CD4-positive, alpha-beta memory T cell (primary cell): ENCODE measurements at regions not wholly inside any gene's neighbourhood (a gene's known extent, or its start where the extent isn't known, plus 50 kb on each side); places are given as distances from the start of the nearest gene placed in this dataset.
"Not testable (repeated sequence)": the region's sequence is repeated elsewhere in the genome, so short reads cannot be mapped to it uniquely, and the experiment has no call there.

ENCODE experiments used
- CTCF ChIA-PET: fragments of 350-600 bp; sonication (Branson Sonifier 250); formaldehyde crosslinking; loops from one replicate; lab custom pipeline; 2021; ENCODE audit warnings: inconsistent platforms; ENCODE audit not compliant: partially characterized antibody; lab: Charles Lee
- POLR2A ChIA-PET: fragments of 350-600 bp; sonication (Branson Sonifier 250); formaldehyde crosslinking; loops from one replicate; lab custom pipeline; 2021; ENCODE audit not compliant: partially characterized antibody; lab: Charles Lee
- DNase-seq, 5 donors: peaks; one replicate each; pipeline versions ENCODE4 v3.0.0 to v3.0.0-alpha.2; 2020 to 2022; ENCODE audit warnings: mixed read lengths in 1 of 5
- H3K27ac ChIP-seq: one replicate; pipeline ENCODE4 v1.7.0; 2013; ENCODE audit warnings: low read depth, low read length
- H3K27me3 ChIP-seq: 2 replicates; pipeline ENCODE4 v1.7.0; 2013; ENCODE audit warnings: mild to moderate bottlenecking, low read length, moderate library complexity; ENCODE audit not compliant: insufficient read depth
- H3K36me3 ChIP-seq: 2 replicates; pipeline ENCODE4 v1.7.0; 2013; ENCODE audit warnings: mild to moderate bottlenecking, low read length, moderate library complexity; ENCODE audit not compliant: insufficient read depth
- H3K4me1 ChIP-seq: 2 replicates; pipeline ENCODE4 v1.7.0; 2013; ENCODE audit warnings: mild to moderate bottlenecking, low read length, moderate library complexity; ENCODE audit not compliant: insufficient read depth
- H3K4me3 ChIP-seq, 2 donors: one replicate each; pipeline ENCODE4 v1.7.0; 2013; ENCODE audit warnings: low read length in 2 of 2, mild to moderate bottlenecking in 1 of 2
- H3K9me3 ChIP-seq, 2 donors: one replicate each; pipeline ENCODE4 v1.7.0; 2013; ENCODE audit warnings: low read length in 2 of 2, control low read depth in 1 of 2; ENCODE audit not compliant: control insufficient read depth in 1 of 2
- H3K27ac Mint-ChIP-seq, 7 donors: one replicate each; pipeline ENCODE4 v1.8.0; 2020 to 2021; ENCODE audit warnings: mixed read lengths in 7 of 7, mild to moderate bottlenecking in 6 of 7, inconsistent platforms in 3 of 7, moderate library complexity in 3 of 7
- H3K27me3 Mint-ChIP-seq, 2 donors: one replicate each; pipeline ENCODE4 v1.8.0; 2020 to 2021; ENCODE audit warnings: mixed read lengths in 2 of 2
- H3K36me3 Mint-ChIP-seq, 2 donors: one replicate each; pipeline ENCODE4 v1.8.0; 2020 to 2021; ENCODE audit warnings: mixed read lengths in 2 of 2, inconsistent platforms in 1 of 2, mild to moderate bottlenecking in 1 of 2
- H3K4me1 Mint-ChIP-seq, 4 donors: one replicate each; pipeline ENCODE4 v1.8.0; 2020 to 2021; ENCODE audit warnings: mixed read lengths in 4 of 4, mild to moderate bottlenecking in 1 of 4
- H3K4me3 Mint-ChIP-seq, 8 donors: one replicate each; pipeline ENCODE4 v1.8.0; 2020 to 2021; ENCODE audit warnings: mixed read lengths in 8 of 8, mild to moderate bottlenecking in 7 of 8, moderate library complexity in 6 of 8, inconsistent platforms in 3 of 8
- H3K9me3 Mint-ChIP-seq, 8 donors: one replicate each; pipeline ENCODE4 v1.8.0; 2020 to 2021; ENCODE audit warnings: mixed read lengths in 8 of 8, mild to moderate bottlenecking in 5 of 8, inconsistent platforms in 3 of 8, moderate library complexity in 1 of 8
- intact Hi-C: fragments of 100-400 bp; cut with micrococcal nuclease; formaldehyde crosslinking; loops from one replicate; pipeline ENCODE4 v1.15.1; 2023

DNA sequence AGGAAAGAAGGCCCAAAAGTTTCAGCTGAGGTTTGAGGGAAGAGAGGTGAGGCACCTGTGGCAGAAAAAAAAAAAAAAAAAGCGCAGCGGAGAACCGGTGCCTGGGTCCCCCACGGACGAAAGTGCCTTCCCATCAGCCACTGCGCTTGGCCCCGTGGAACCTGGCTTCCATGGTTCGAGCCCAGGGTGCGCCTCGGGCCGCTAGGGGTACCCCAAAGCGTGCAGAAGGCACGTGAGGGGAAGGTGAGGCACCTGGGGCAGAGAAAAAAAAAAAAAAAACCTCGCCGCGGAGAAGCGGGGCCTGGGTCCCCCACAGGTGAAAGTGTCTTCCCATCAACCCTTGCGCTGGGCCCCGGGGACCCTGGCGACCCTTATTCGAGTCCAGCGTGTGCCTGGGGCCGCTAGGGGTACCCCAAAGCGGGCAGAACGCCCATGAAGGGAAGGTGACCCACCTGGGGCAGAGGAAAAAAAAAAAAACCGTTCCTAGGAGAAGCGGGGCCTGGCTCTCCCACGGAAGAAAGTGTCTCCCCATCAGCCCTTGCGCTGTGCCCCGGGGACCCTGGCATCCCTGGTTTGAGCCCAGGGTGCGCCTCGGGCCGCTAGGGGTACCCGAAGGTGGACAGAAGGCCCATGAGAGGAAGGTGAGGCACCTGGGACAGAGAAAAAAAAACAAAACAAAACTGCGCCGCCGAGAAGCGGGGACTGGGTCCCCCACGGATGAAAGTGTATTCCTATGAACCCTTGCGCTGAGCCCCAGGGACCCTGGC, 228.6 kb downstream of the CCDC74A start:
- no peaks in the 10 kb centered on the region for H3K27me3 Mint-ChIP-seq
- Histone ChIP-seq H3K27me3 (no peaks in the 10 kb centered on the region), H3K4me3 (no peak overlapping the region), H3K36me3 (no peaks in the 10 kb centered on the region), H3K27ac (no peak overlapping the region), H3K9me3 (no peaks in the 10 kb centered on the region), H3K4me1 (no peaks in the 10 kb centered on the region)
- no peaks in the 10 kb centered on the region for H3K4me1 Mint-ChIP-seq
- H3K27ac Mint-ChIP-seq, result no peak overlapping the region
- no peak overlapping the region for H3K4me3 Mint-ChIP-seq
- ChIA-PET CTCF (no interaction called here), POLR2A (no interaction called here)
- no peak for DNase-seq
- intact Hi-C loops, result no loop called here
- no peaks in the 10 kb centered on the region for H3K36me3 Mint-ChIP-seq
- H3K9me3 Mint-ChIP-seq, result no peaks in the 10 kb centered on the region

DNA sequence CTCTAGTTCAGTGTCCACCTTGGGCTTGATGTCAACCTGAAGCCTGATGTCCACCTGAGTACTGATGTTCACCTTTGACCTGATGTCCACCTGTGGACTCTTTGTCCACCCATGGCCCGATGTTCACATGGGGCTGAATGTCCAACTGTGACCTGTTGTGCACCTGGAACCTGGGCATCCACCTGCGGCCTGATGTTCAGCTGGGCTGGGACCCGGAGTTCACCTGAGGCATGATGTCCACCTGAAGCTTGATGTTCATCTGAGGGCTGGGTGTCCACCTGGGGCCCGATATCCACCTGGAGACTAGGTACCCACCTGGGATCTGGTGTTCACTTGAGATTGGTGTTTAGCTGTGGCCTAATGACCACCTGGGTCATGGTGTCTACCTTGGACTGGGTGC, 231.3 kb downstream of the CCDC74A start:
- H3K9me3 Mint-ChIP-seq, H3K4me1 ChIP-seq, H3K4me3 ChIP-seq, CTCF ChIA-PET, H3K36me3 Mint-ChIP-seq, H3K27me3 ChIP-seq, H3K4me1 Mint-ChIP-seq, DNase-seq, H3K36me3 ChIP-seq, H3K4me3 Mint-ChIP-seq, H3K27ac Mint-ChIP-seq, POLR2A ChIA-PET, H3K9me3 ChIP-seq, intact Hi-C loops, H3K27me3 Mint-ChIP-seq, H3K27ac ChIP-seq: not testable (repeated sequence)

DNA sequence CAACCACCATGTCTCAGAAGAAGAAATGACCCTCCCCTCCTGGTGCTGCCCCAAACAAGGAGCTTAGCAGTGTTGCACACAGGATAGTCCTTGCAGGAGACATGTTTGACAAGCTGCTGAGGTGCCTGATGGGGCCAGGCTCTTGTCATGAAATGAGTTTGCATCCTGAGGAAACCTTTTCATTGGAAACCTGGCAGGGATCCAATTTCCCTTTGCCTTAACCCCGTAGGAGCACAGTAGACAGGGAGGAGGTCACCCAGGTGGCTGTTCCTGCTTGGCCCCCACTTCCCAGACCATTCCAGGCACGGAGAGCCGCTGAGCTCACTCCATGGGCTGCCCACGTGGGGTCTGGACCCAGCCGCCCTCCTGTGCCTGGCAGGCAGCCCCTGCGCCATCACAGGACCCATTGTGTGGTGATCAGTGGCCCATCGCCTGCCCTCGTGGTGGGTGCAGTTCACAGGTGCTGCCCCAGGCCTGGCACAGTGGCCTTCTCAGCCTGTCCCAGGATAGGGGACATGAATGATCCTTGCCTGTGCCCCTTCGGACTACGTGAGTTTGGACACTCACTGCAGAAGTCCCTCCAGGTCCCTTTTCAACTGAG, 247.4 kb downstream of the CCDC74A start:
- CTCF ChIA-PET, H3K27ac ChIP-seq, H3K9me3 Mint-ChIP-seq, H3K4me3 Mint-ChIP-seq, intact Hi-C loops, H3K4me1 Mint-ChIP-seq, H3K36me3 ChIP-seq, DNase-seq, H3K4me1 ChIP-seq, H3K9me3 ChIP-seq, H3K27me3 ChIP-seq, H3K4me3 ChIP-seq, H3K36me3 Mint-ChIP-seq, H3K27ac Mint-ChIP-seq, POLR2A ChIA-PET, H3K27me3 Mint-ChIP-seq: not testable (repeated sequence)

DNA sequence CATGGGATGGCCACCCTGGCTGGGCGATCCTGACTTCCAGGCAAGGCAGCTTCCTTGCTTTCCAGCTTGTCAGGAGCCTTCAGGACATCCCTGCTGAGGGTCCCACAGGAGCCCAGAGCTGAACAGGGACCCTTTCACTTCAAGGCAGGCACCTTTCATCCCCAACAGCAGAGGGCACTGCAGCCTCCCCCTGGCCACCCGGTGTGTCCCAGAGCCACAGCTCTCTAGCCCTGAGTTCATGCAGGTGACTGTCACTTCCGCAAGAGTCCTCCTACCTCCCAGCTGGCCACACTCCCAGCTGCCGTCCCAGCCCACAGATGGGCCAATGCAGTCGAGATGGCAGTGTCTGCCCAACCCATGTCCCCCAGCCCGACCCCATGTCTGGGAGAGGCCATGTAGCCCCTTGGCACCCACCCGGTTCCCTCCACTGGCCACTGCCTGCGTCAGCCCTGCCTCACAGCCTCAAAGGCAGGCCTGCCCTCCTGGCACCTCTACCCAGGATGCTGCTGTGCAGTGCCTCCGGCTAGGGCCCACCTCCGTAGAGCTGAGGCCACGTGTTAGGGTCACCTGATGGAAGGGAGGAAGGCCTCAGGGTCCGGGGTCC, 248.3 kb downstream of the CCDC74A start:
- peaks cover 9 to 12% of the 10 kb centered on the region in 2 donors for H3K27me3 Mint-ChIP-seq
- H3K36me3 ChIP-seq, H3K27ac ChIP-seq, H3K27ac Mint-ChIP-seq, POLR2A ChIA-PET, H3K27me3 ChIP-seq, H3K4me3 ChIP-seq, H3K4me3 Mint-ChIP-seq, intact Hi-C loops, H3K9me3 ChIP-seq, DNase-seq, CTCF ChIA-PET, H3K9me3 Mint-ChIP-seq, H3K4me1 ChIP-seq, H3K36me3 Mint-ChIP-seq, H3K4me1 Mint-ChIP-seq: not testable (repeated sequence)

DNA sequence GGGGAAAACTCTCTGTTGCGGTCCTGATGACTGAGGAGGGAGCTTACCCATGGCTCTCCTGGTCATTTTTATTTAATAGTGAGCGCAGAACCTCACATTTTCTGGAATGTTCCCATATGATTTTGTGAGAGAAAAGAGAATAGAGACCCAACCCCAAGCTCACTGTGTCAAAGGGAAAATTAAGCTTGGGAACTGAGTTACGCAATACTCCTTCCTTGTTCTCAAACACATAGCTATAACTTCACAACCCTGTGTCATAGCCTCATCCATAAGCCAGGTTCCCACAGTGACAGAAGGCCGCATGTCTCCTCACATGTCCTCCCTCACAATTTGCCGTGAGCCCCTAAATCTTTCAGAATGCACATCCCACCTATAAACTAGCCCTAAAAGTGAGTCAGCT, 252.8 kb downstream of the CCDC74A start:
- H3K27me3 ChIP-seq, intact Hi-C loops, H3K9me3 ChIP-seq, H3K27ac Mint-ChIP-seq, H3K4me1 ChIP-seq, H3K36me3 Mint-ChIP-seq, H3K4me3 Mint-ChIP-seq, H3K4me3 ChIP-seq, H3K9me3 Mint-ChIP-seq, DNase-seq, H3K27ac ChIP-seq, H3K36me3 ChIP-seq, CTCF ChIA-PET, H3K4me1 Mint-ChIP-seq, POLR2A ChIA-PET: not testable (repeated sequence)
- H3K27me3 Mint-ChIP-seq, result peaks cover 14 to 16% of the 10 kb centered on the region in 2 donors

DNA sequence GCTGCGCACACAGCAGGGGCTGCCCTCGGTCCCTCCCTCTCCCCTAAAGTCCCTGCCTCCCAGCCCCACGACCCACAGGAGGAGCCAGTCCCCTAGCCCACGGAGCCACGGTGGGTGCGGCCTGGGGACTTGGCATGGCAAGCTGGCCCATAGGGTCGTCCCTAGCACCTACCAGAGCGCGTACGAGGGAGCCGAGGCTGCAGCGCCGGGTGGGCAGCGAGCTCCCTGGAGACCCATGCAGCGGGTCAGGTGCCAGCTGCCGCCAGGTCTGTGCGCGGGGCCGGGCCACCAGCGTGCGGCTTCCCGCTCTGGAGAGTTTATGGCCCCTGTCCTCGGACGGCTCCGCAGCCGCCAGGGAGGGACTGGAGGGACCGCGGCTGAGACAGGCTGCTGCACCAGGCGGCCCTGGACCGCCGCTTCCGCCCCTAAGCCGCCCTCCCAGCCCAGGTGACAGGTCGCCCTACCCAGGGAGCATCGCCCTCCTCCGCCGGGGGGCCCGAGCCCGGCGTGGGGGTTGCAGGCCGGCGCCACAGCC, 273.6 kb downstream of the CCDC74A start:
- H3K4me1 Mint-ChIP-seq, result peaks cover 0 to 9% (median 0%) of the 10 kb centered on the region in 4 donors
- H3K27ac Mint-ChIP-seq, result no peak overlapping the region
- no peaks in the 10 kb centered on the region for H3K9me3 Mint-ChIP-seq
- POLR2A ChIA-PET, result interaction anchor here (1.7 kb wide), 1 partner anchor 128 kb away, joined by 5 read pairs; no protein-coding TSS in a partner anchor
- no peaks in the 10 kb centered on the region for H3K36me3 ChIP-seq
- peaks cover 7% of the 10 kb centered on the region for H3K4me1 ChIP-seq
- peak in 1 of 5 donors; percentile 0 for DNase-seq
- CTCF ChIA-PET, result interaction anchor here (1.0 to 2.9 kb wide), 9 partner anchors 21 to 649 kb away, joined by 3 to 31 read pairs (median 4); no protein-coding TSS in a partner anchor
- H3K27me3 Mint-ChIP-seq, result peaks cover 2 to 4% of the 10 kb centered on the region in 2 donors
- H3K4me3 ChIP-seq, result no peak overlapping the region
- no peaks in the 10 kb centered on the region for H3K36me3 Mint-ChIP-seq
- intact Hi-C loops, result no loop called here
- peak overlapping the region in 2 of 8 donors; percentile 8 to 52 for H3K4me3 Mint-ChIP-seq
- H3K9me3 ChIP-seq, result no peaks in the 10 kb centered on the region
- no peaks in the 10 kb centered on the region for H3K27me3 ChIP-seq
- no peak overlapping the region for H3K27ac ChIP-seq

DNA sequence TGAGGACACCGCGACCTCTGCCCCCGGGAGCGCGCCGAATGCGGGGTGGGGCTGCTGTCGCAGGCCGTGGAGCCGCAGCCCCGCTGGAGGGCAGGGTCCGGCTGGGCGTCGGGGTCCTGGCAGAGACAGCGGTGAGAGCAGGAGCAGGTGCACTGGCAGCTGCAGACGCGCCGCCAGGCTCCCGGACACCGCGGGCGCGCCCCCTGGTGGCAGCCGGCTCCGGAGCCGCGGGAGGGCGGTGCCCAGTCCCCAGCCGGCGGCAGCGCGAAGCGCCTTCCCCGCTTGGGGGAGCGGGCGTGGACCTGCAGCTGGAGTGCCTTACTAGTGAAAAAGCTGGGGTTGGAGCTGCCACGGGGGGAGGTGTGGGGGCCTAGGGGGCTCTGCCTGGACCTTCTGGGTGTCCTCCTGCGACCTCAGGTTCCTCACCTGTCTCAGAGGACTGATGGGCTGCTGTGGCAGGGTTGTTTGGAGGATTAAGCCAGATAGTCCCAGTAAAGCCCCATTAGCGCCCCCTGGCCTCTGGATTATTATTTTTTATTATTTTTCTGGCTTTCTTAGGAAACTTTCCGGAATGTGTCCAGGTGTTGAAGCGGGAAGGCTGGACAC, 274.2 kb downstream of the CCDC74A start:
- H3K27me3 ChIP-seq, H3K36me3 Mint-ChIP-seq, H3K4me1 ChIP-seq, H3K9me3 Mint-ChIP-seq, H3K36me3 ChIP-seq, H3K27me3 Mint-ChIP-seq, H3K9me3 ChIP-seq, H3K4me1 Mint-ChIP-seq, H3K27ac ChIP-seq, H3K4me3 ChIP-seq: not testable (repeated sequence)
- ChIA-PET CTCF (interaction anchor here (0.7 to 2.9 kb wide), 10 partner anchors 10 to 650 kb away, joined by 3 to 31 read pairs (median 4); no protein-coding TSS in a partner anchor), POLR2A (interaction anchor here (1.7 kb wide), 1 partner anchor 128 kb away, joined by 5 read pairs; no protein-coding TSS in a partner anchor)
- DNase-seq, result peak; percentile 60 to 86 (median 80)
- intact Hi-C loops, result loop anchor here (1.0 kb wide), 1 partner anchor 648 kb away; no protein-coding TSS in a partner anchor
- Mint-ChIP-seq H3K27ac (peak overlapping the region in 1 of 7 donors; percentile 47), H3K4me3 (peak overlapping the region in 7 of 8 donors; percentile 68 to 84 (median 79))
